ENCODE measurements at regions not wholly inside any gene's neighbourhood (a gene's known extent, or its start where the extent isn't known, plus 50 kb on each side); places are given as distances from the start of the nearest gene placed in this dataset.

- Histone ChIP-seq H3K4me2 (ENCODE audit: insufficient read depth, low read length) (no peak overlapping the region), H3K27me3 (ENCODE audit: insufficient read depth, low read length) (no peaks in the 10 kb centered on the region), H4K20me1 (ENCODE audit: insufficient read depth, low read length) (no peaks in the 10 kb centered on the region), H3K9me3 (ENCODE audit: low read depth, low read length) (no peaks in the 10 kb centered on the region), H3K79me2 (ENCODE audit: insufficient read depth, low read length) (no peaks in the 10 kb centered on the region), H2AFZ (ENCODE audit: low read length) (no peak overlapping the region), H3K4me3 (ENCODE audit: insufficient read depth, low read length) (no peak overlapping the region), H3K27ac (ENCODE audit: low read depth, low read length) (no peak overlapping the region), H3K36me3 (ENCODE audit: insufficient read depth, low read length) (no peaks in the 10 kb centered on the region), H3K4me1 (ENCODE audit: insufficient read depth, low read length) (no peaks in the 10 kb centered on the region)
- no peak for TF ChIP-seq CTCF (IDR thresholded peaks at IDR 0.05; ENCODE audit: extremely low read depth, low read depth, low read length)
- no peak for DNase-seq (ENCODE audit: insufficient read length, low spot score, missing footprints)
Measured at GRCh38 chr2:187208199-187208785, 239.8 kb downstream of the CALCRL start.

GRCh38 chr2:187207126-187207525 is 240.9 kb downstream of the CALCRL start:
- H3K27me3 ChIP-seq (ENCODE audit: insufficient read depth, low read length) = no peaks in the 10 kb centered on the region
- no peak for TF ChIP-seq CTCF (IDR thresholded peaks at IDR 0.05; ENCODE audit: extremely low read depth, low read depth, low read length)
- no peaks in the 10 kb centered on the region for H3K9me3 ChIP-seq (ENCODE audit: low read depth, low read length)
- H4K20me1 ChIP-seq (ENCODE audit: insufficient read depth, low read length) = no peaks in the 10 kb centered on the region
- no peak overlapping the region for H3K4me2 ChIP-seq (ENCODE audit: insufficient read depth, low read length)
- no peak overlapping the region for H2AFZ ChIP-seq (ENCODE audit: low read length)
- no peaks in the 10 kb centered on the region for H3K4me1 ChIP-seq (ENCODE audit: insufficient read depth, low read length)
- no peak for DNase-seq (ENCODE audit: insufficient read length, low spot score, missing footprints)
- H3K4me3 ChIP-seq (ENCODE audit: insufficient read depth, low read length) = no peak overlapping the region
- H3K27ac ChIP-seq (ENCODE audit: low read depth, low read length) = no peak overlapping the region
- H3K36me3 ChIP-seq (ENCODE audit: insufficient read depth, low read length) = no peaks in the 10 kb centered on the region
- no peaks in the 10 kb centered on the region for H3K79me2 ChIP-seq (ENCODE audit: insufficient read depth, low read length)

- DNase-seq (ENCODE audit: insufficient read length, low spot score, missing footprints) = no peak
- Histone ChIP-seq H3K4me2 (ENCODE audit: insufficient read depth, low read length) (no peak overlapping the region), H2AFZ (ENCODE audit: low read length) (no peak overlapping the region), H4K20me1 (ENCODE audit: insufficient read depth, low read length) (no peaks in the 10 kb centered on the region), H3K27ac (ENCODE audit: low read depth, low read length) (no peak overlapping the region), H3K79me2 (ENCODE audit: insufficient read depth, low read length) (no peaks in the 10 kb centered on the region), H3K36me3 (ENCODE audit: insufficient read depth, low read length) (no peaks in the 10 kb centered on the region), H3K9me3 (ENCODE audit: low read depth, low read length) (no peaks in the 10 kb centered on the region), H3K4me3 (ENCODE audit: insufficient read depth, low read length) (no peak overlapping the region), H3K27me3 (ENCODE audit: insufficient read depth, low read length) (no peaks in the 10 kb centered on the region), H3K4me1 (ENCODE audit: insufficient read depth, low read length) (no peaks in the 10 kb centered on the region)
- no peak for TF ChIP-seq CTCF (IDR thresholded peaks at IDR 0.05; ENCODE audit: extremely low read depth, low read depth, low read length)
Measured at GRCh38 chr2:187206471-187206870, 241.6 kb downstream of the CALCRL start.

- H3K4me3 ChIP-seq (ENCODE audit: insufficient read depth, low read length) = no peak overlapping the region
- no peaks in the 10 kb centered on the region for H3K79me2 ChIP-seq (ENCODE audit: insufficient read depth, low read length)
- H3K27me3 ChIP-seq (ENCODE audit: insufficient read depth, low read length) = no peaks in the 10 kb centered on the region
- H3K9me3 ChIP-seq (ENCODE audit: low read depth, low read length) = no peaks in the 10 kb centered on the region
- no peaks in the 10 kb centered on the region for H4K20me1 ChIP-seq (ENCODE audit: insufficient read depth, low read length)
- H2AFZ ChIP-seq (ENCODE audit: low read length) = no peak overlapping the region
- no peak overlapping the region for H3K4me2 ChIP-seq (ENCODE audit: insufficient read depth, low read length)
- no peaks in the 10 kb centered on the region for H3K4me1 ChIP-seq (ENCODE audit: insufficient read depth, low read length)
- no peak for TF ChIP-seq CTCF (IDR thresholded peaks at IDR 0.05; ENCODE audit: extremely low read depth, low read depth, low read length)
- no peak for DNase-seq (ENCODE audit: insufficient read length, low spot score, missing footprints)
- H3K27ac ChIP-seq (ENCODE audit: low read depth, low read length) = no peak overlapping the region
- no peaks in the 10 kb centered on the region for H3K36me3 ChIP-seq (ENCODE audit: insufficient read depth, low read length)
Measured at GRCh38 chr2:187206071-187206470, 242.0 kb downstream of the CALCRL start.
